Astrocyte (in vitro differentiated cells and primary cell): ENCODE measurements at regions not wholly inside any gene's neighbourhood (a gene's known extent, or its start where the extent isn't known, plus 50 kb on each side); places are given as distances from the start of the nearest gene placed in this dataset.

Experiments
- CTCF ChIP-seq: IDR thresholded peaks from 2 replicates; pipeline ENCODE4 v1.5.1; 2011; ENCODE audit warnings: low read depth, mild to moderate bottlenecking, inconsistent platforms, low read length, moderate library complexity; ENCODE audit not compliant: insufficient read depth
- EZH2 ChIP-seq: IDR thresholded peaks from 2 replicates; pipeline ENCODE4 v1.6.1; 2012; ENCODE audit warnings: mild to moderate bottlenecking, low read length, inconsistent platforms; ENCODE audit not compliant: insufficient read depth

DNA sequence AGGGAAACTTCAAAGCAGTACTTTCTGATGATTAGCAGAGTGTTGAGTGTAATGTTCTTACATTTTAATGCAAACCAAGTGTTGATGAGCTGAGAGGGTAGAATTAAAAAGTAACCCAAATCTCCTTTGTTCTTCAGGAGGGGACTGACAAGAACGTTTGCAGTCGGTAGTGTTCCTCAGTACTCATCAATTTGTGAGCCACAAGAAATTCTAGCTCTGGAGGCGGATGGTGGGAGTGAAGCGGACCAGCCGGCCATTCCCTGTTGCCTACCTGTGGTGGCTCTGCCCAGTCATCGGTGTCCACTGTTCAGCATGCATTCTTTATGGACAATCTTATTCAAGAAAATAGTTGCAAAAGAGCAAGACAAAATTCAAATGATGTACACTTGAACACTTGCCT is 438.6 kb upstream of the POU3F3 start:
- TF ChIP-seq CTCF (no peak), EZH2 (no peak)
